MM.1S (cell line): ENCODE measurements at regions not wholly inside any gene's neighbourhood (a gene's known extent, or its start where the extent isn't known, plus 50 kb on each side); places are given as distances from the start of the nearest gene placed in this dataset.

Experiments used
- EZH2 ChIP-seq: fragments of 300-600 bp; sonication (generic); optimal IDR thresholded peaks from 2 replicates; pipeline ENCODE3; 2017; ENCODE audit warnings: low read depth, mild to moderate bottlenecking, antibody characterized with exemption, low read length, mixed read lengths
- TF ChIP-seq, protein P1 (sequence below): fragments of 300-600 bp; sonication (generic); IDR thresholded peaks from 2 replicates; pipeline ENCODE4 v1.5.1; 2016; ENCODE audit warnings: antibody characterized with exemption, low read length, mixed read lengths

DNA sequence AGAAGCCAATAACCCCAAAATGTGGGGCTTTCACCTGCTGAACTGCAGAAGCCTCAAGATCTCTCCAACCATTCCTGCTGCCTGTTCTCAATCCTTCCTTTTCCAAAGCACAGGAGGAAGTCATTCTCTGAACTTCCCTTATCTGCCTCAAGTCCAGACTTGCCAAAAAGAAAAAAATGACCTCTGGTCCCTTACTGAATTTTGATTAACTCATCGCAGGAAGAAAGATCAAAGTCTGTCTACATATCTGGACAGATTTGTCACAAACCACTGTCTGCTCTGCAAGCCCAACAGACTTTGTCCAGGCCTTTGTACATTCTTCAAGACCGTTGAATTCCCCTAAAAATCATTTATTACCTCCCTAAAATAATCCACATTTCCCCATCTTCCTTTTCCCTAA is 126.5 kb upstream of the NBEA start:
- TF ChIP-seq, protein P1, sequence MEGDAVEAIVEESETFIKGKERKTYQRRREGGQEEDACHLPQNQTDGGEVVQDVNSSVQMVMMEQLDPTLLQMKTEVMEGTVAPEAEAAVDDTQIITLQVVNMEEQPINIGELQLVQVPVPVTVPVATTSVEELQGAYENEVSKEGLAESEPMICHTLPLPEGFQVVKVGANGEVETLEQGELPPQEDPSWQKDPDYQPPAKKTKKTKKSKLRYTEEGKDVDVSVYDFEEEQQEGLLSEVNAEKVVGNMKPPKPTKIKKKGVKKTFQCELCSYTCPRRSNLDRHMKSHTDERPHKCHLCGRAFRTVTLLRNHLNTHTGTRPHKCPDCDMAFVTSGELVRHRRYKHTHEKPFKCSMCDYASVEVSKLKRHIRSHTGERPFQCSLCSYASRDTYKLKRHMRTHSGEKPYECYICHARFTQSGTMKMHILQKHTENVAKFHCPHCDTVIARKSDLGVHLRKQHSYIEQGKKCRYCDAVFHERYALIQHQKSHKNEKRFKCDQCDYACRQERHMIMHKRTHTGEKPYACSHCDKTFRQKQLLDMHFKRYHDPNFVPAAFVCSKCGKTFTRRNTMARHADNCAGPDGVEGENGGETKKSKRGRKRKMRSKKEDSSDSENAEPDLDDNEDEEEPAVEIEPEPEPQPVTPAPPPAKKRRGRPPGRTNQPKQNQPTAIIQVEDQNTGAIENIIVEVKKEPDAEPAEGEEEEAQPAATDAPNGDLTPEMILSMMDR: no peak
- no peak for TF ChIP-seq EZH2
